ENCODE measurements at regions not wholly inside any gene's neighbourhood (a gene's known extent, or its start where the extent isn't known, plus 50 kb on each side); places are given as distances from the start of the nearest gene placed in this dataset.
A peak's percentile ranks its signal among the peaks of the same experiment; 100 is the strongest.
"Not testable (repeated sequence)": the region's sequence is repeated elsewhere in the genome, so short reads cannot be mapped to it uniquely, and the experiment has no call there.

- no peaks in the 10 kb centered on the region for H3K4me1 ChIP-seq (ENCODE audit: control insufficient read depth, insufficient read depth, low read length)
- H3K9me3 ChIP-seq (ENCODE audit: control insufficient read depth, insufficient read depth, low read length), result no peaks in the 10 kb centered on the region
- H3K36me3 ChIP-seq (ENCODE audit: control insufficient read depth, insufficient read depth, low read length), result no peaks in the 10 kb centered on the region
- no peak for DNase-seq (ENCODE audit: low read depth in 4 of 6, low spot score in 6 of 6)
- no peak overlapping the region for H3K4me3 ChIP-seq (ENCODE audit: low read depth, low read length)
- H3K27me3 ChIP-seq (ENCODE audit: control insufficient read depth, insufficient read depth, low read length), result no peaks in the 10 kb centered on the region
- H3K27ac ChIP-seq (ENCODE audit: low read depth, low read length), result no peak overlapping the region
- WGBS (ENCODE audit: insufficient coverage), result 83% methylated on average over 1 of the region's 1 CpG
Observed at GRCh38 chr4:75207902-75208301, 275.0 kb downstream of the PARM1 start.

- H3K27ac ChIP-seq (ENCODE audit: low read depth, low read length), result no peak overlapping the region
- H3K4me3 ChIP-seq (ENCODE audit: low read depth, low read length), result no peak overlapping the region
- H3K4me1 ChIP-seq (ENCODE audit: control insufficient read depth, insufficient read depth, low read length), result no peaks in the 10 kb centered on the region
- no peak for DNase-seq (ENCODE audit: low read depth in 4 of 6, low spot score in 6 of 6)
- H3K36me3 ChIP-seq (ENCODE audit: control insufficient read depth, insufficient read depth, low read length), result no peaks in the 10 kb centered on the region
- 63% methylated on average over 6 of the region's 7 CpGs for WGBS (ENCODE audit: insufficient coverage)
- H3K9me3 ChIP-seq (ENCODE audit: control insufficient read depth, insufficient read depth, low read length), result no peaks in the 10 kb centered on the region
- no peaks in the 10 kb centered on the region for H3K27me3 ChIP-seq (ENCODE audit: control insufficient read depth, insufficient read depth, low read length)
Observed at GRCh38 chr4:75195111-75195510, 262.2 kb downstream of the PARM1 start.

GRCh38 chr4:75194180-75194579 lies 261.3 kb downstream of the PARM1 start:
- no peaks in the 10 kb centered on the region for H3K27me3 ChIP-seq (ENCODE audit: control insufficient read depth, insufficient read depth, low read length)
- no peak overlapping the region for H3K4me3 ChIP-seq (ENCODE audit: low read depth, low read length)
- no peaks in the 10 kb centered on the region for H3K4me1 ChIP-seq (ENCODE audit: control insufficient read depth, insufficient read depth, low read length)
- no peak overlapping the region for H3K27ac ChIP-seq (ENCODE audit: low read depth, low read length)
- H3K36me3 ChIP-seq (ENCODE audit: control insufficient read depth, insufficient read depth, low read length), result no peaks in the 10 kb centered on the region
- DNase-seq (ENCODE audit: low read depth in 4 of 6, low spot score in 6 of 6), result no peak
- 89% methylated on average over 5 of the region's 8 CpGs for WGBS (ENCODE audit: insufficient coverage)
- H3K9me3 ChIP-seq (ENCODE audit: control insufficient read depth, insufficient read depth, low read length), result no peaks in the 10 kb centered on the region

GRCh38 chr4:75192182-75192581 lies 259.3 kb downstream of the PARM1 start:
- H3K9me3 ChIP-seq (ENCODE audit: control insufficient read depth, insufficient read depth, low read length); DNase-seq (ENCODE audit: low read depth in 4 of 6, low spot score in 6 of 6); H3K27me3 ChIP-seq (ENCODE audit: control insufficient read depth, insufficient read depth, low read length); H3K4me3 ChIP-seq (ENCODE audit: low read depth, low read length); H3K36me3 ChIP-seq (ENCODE audit: control insufficient read depth, insufficient read depth, low read length); H3K4me1 ChIP-seq (ENCODE audit: control insufficient read depth, insufficient read depth, low read length); H3K27ac ChIP-seq (ENCODE audit: low read depth, low read length): not testable (repeated sequence)
- WGBS (ENCODE audit: insufficient coverage), result 100% methylated on average over 1 of the region's 2 CpGs

GRCh38 chr4:75189711-75190335 lies 256.9 kb downstream of the PARM1 start:
- peak in 2 of 6 donors; percentile 12 to 56 for DNase-seq (ENCODE audit: low read depth in 4 of 6, low spot score in 6 of 6)
- WGBS (ENCODE audit: insufficient coverage), result 33% methylated on average over 1 of the region's 4 CpGs
- Histone ChIP-seq H3K4me1 (ENCODE audit: control insufficient read depth, insufficient read depth, low read length) (no peaks in the 10 kb centered on the region), H3K27ac (ENCODE audit: low read depth, low read length) (no peak overlapping the region), H3K9me3 (ENCODE audit: control insufficient read depth, insufficient read depth, low read length) (no peaks in the 10 kb centered on the region), H3K4me3 (ENCODE audit: low read depth, low read length) (no peak overlapping the region), H3K36me3 (ENCODE audit: control insufficient read depth, insufficient read depth, low read length) (no peaks in the 10 kb centered on the region), H3K27me3 (ENCODE audit: control insufficient read depth, insufficient read depth, low read length) (no peaks in the 10 kb centered on the region)

GRCh38 chr4:75180790-75181776 lies 248.2 kb downstream of the PARM1 start:
- Histone ChIP-seq H3K4me3 (ENCODE audit: low read depth, low read length) (no peak overlapping the region), H3K4me1 (ENCODE audit: control insufficient read depth, insufficient read depth, low read length) (no peaks in the 10 kb centered on the region), H3K27me3 (ENCODE audit: control insufficient read depth, insufficient read depth, low read length) (no peaks in the 10 kb centered on the region), H3K36me3 (ENCODE audit: control insufficient read depth, insufficient read depth, low read length) (no peaks in the 10 kb centered on the region), H3K27ac (ENCODE audit: low read depth, low read length) (no peak overlapping the region), H3K9me3 (ENCODE audit: control insufficient read depth, insufficient read depth, low read length) (peaks cover 3% of the 10 kb centered on the region)
- DNase-seq (ENCODE audit: low read depth in 4 of 6, low spot score in 6 of 6), result no peak
- whole genome bisulfite sequencing (ENCODE audit: insufficient coverage), result 85% methylated on average over 9 of the region's 10 CpGs

GRCh38 chr4:75180217-75180616 lies 247.3 kb downstream of the PARM1 start:
- Histone ChIP-seq H3K9me3 (ENCODE audit: control insufficient read depth, insufficient read depth, low read length) (peaks cover 3% of the 10 kb centered on the region), H3K4me3 (ENCODE audit: low read depth, low read length) (no peak overlapping the region)
- no peak for DNase-seq (ENCODE audit: low read depth in 4 of 6, low spot score in 6 of 6)

GRCh38 chr4:75179510-75179909 lies 246.6 kb downstream of the PARM1 start:
- no peak overlapping the region for H3K27ac ChIP-seq (ENCODE audit: low read depth, low read length)
- no peak overlapping the region for H3K4me3 ChIP-seq (ENCODE audit: low read depth, low read length)
- no peaks in the 10 kb centered on the region for H3K27me3 ChIP-seq (ENCODE audit: control insufficient read depth, insufficient read depth, low read length)
- no peaks in the 10 kb centered on the region for H3K4me1 ChIP-seq (ENCODE audit: control insufficient read depth, insufficient read depth, low read length)
- no peaks in the 10 kb centered on the region for H3K36me3 ChIP-seq (ENCODE audit: control insufficient read depth, insufficient read depth, low read length)
- peaks cover 3% of the 10 kb centered on the region for H3K9me3 ChIP-seq (ENCODE audit: control insufficient read depth, insufficient read depth, low read length)
- no peak for DNase-seq (ENCODE audit: low read depth in 4 of 6, low spot score in 6 of 6)

More at GRCh38 chr4:75180217-75180616, 247.3 kb downstream of the PARM1 start:
- H3K27me3 ChIP-seq (ENCODE audit: control insufficient read depth, insufficient read depth, low read length), result no peaks in the 10 kb centered on the region
- H3K27ac ChIP-seq (ENCODE audit: low read depth, low read length), result no peak overlapping the region
- H3K36me3 ChIP-seq (ENCODE audit: control insufficient read depth, insufficient read depth, low read length), result no peaks in the 10 kb centered on the region
- no peaks in the 10 kb centered on the region for H3K4me1 ChIP-seq (ENCODE audit: control insufficient read depth, insufficient read depth, low read length)

GRCh38 chr4:75172551-75172950 lies 239.6 kb downstream of the PARM1 start:
- Histone ChIP-seq H3K9me3 (ENCODE audit: control insufficient read depth, insufficient read depth, low read length) (no peaks in the 10 kb centered on the region), H3K27ac (ENCODE audit: low read depth, low read length) (no peak overlapping the region), H3K4me1 (ENCODE audit: control insufficient read depth, insufficient read depth, low read length) (no peaks in the 10 kb centered on the region), H3K27me3 (ENCODE audit: control insufficient read depth, insufficient read depth, low read length) (no peaks in the 10 kb centered on the region), H3K4me3 (ENCODE audit: low read depth, low read length) (no peak overlapping the region), H3K36me3 (ENCODE audit: control insufficient read depth, insufficient read depth, low read length) (no peaks in the 10 kb centered on the region)
- DNase-seq (ENCODE audit: low read depth in 4 of 6, low spot score in 6 of 6), result no peak

GRCh38 chr4:75169427-75169826 lies 236.5 kb downstream of the PARM1 start:
- no peaks in the 10 kb centered on the region for H3K36me3 ChIP-seq (ENCODE audit: control insufficient read depth, insufficient read depth, low read length)
- 40% methylated on average over 1 of the region's 6 CpGs for WGBS (ENCODE audit: insufficient coverage)
- no peaks in the 10 kb centered on the region for H3K27me3 ChIP-seq (ENCODE audit: control insufficient read depth, insufficient read depth, low read length)
- DNase-seq (ENCODE audit: low read depth in 4 of 6, low spot score in 6 of 6), result peak in 2 of 6 donors; percentile 9 to 28
- no peak overlapping the region for H3K4me3 ChIP-seq (ENCODE audit: low read depth, low read length)
- no peaks in the 10 kb centered on the region for H3K4me1 ChIP-seq (ENCODE audit: control insufficient read depth, insufficient read depth, low read length)
- H3K9me3 ChIP-seq (ENCODE audit: control insufficient read depth, insufficient read depth, low read length), result no peaks in the 10 kb centered on the region
- no peak overlapping the region for H3K27ac ChIP-seq (ENCODE audit: low read depth, low read length)
